Adipocyte (in vitro differentiated cells): ENCODE measurements at regions not wholly inside any gene's neighbourhood (a gene's known extent, or its start where the extent isn't known, plus 50 kb on each side); places are given as distances from the start of the nearest gene placed in this dataset.

Experiments used
- DNase-seq: peaks from one replicate; pipeline ENCODE4 v3.0.0-alpha.2; 2015; ENCODE audit warnings: low read depth
- H3K27me3 ChIP-seq: replicated peaks from 2 replicates; pipeline ENCODE4 v1.7.0; 2013; ENCODE audit warnings: mild to moderate bottlenecking, low read length, moderate library complexity; ENCODE audit not compliant: control insufficient read depth, insufficient read depth
- H3K36me3 ChIP-seq: 2 replicates; pipeline ENCODE4 v1.7.0; 2013; ENCODE audit warnings: low read length, mild to moderate bottlenecking, moderate library complexity; ENCODE audit not compliant: control insufficient read depth, insufficient read depth, severe bottlenecking
- H3K4me1 ChIP-seq: 2 replicates; pipeline ENCODE4 v1.7.0; 2013; ENCODE audit warnings: mild to moderate bottlenecking, low read length, moderate library complexity; ENCODE audit not compliant: control insufficient read depth, insufficient read depth
- H3K4me3 ChIP-seq: 2 replicates; pipeline ENCODE4 v1.7.0; 2013; ENCODE audit warnings: mild to moderate bottlenecking, low read length, moderate library complexity
- H3K9ac ChIP-seq: 2 replicates; pipeline ENCODE4 v1.7.0; 2013; ENCODE audit warnings: mild to moderate bottlenecking, low read length, moderate library complexity
- H3K9me3 ChIP-seq: 2 replicates; pipeline ENCODE4 v1.7.0; 2013; ENCODE audit warnings: mild to moderate bottlenecking, low read length, moderate library complexity; ENCODE audit not compliant: control insufficient read depth

DNA sequence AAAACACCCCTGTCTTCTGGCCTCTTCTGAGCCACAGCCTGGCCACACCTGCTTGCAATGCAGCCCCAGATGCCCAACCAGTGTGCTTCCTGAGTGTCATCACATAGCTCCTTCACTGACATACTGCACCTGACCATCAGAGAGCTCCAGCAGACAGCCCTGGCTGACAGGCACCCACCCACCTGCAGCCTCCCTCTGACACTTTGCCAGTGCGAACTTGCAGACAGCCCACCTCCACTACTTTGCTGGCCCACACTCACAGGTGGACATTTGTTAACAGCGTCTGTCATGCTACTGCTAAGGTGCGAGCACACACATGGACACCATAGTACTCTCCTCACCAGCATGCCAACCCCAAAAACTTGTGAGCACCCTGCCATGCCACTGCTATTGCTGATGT is 740.1 kb downstream of the DNAJB9 start:
- DNase-seq = no peak
- no peaks in the 10 kb centered on the region for H3K27me3 ChIP-seq
- no peak overlapping the region for H3K9ac ChIP-seq
- H3K4me3 ChIP-seq = no peak overlapping the region
- no peaks in the 10 kb centered on the region for H3K36me3 ChIP-seq
- peaks cover 25% of the 10 kb centered on the region for H3K9me3 ChIP-seq
- H3K4me1 ChIP-seq = no peaks in the 10 kb centered on the region

DNA sequence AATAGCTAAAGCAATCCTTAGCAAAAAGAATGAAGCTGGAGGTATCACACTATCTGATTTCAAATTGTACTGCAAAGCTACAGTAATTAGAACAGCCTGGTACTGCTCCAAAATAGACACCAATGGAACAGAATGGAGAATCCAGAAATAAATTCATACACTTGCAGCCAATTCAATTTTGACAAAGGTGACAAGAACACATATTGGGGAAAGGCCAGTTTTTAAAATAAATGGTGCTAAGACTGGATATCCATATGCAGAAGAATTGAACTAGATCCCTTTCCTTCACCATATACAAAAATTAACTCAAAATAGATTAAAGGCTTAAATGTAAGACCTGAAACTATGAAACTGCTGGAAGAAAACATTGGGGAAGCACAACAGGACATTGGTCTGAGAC is 748.5 kb downstream of the DNAJB9 start:
- Histone ChIP-seq H3K36me3 (no peaks in the 10 kb centered on the region), H3K4me3 (no peak overlapping the region), H3K9me3 (no peaks in the 10 kb centered on the region), H3K27me3 (no peaks in the 10 kb centered on the region), H3K4me1 (no peaks in the 10 kb centered on the region), H3K9ac (no peak overlapping the region)
- no peak for DNase-seq

DNA sequence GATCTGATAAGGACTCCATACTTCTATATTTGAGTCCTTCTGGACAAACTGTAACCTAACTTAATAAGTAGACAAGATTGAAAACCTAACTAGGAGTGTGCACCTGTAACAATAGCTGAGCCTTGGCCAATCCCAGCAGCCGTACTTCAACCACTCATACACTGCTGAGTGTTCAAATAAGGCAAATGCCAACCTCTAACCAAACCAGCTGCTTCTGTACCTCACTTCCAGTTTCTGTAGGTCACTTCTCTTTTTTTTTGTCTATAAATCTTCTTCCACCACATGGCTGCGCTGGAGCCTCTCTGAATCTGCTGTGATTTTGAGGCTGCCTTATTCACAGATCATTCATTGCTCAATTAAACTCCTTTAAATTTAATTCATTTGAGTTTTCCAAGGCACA is 753.2 kb downstream of the DNAJB9 start:
- H3K9me3 ChIP-seq = no peaks in the 10 kb centered on the region
- no peak overlapping the region for H3K4me3 ChIP-seq
- no peak for DNase-seq
- H3K9ac ChIP-seq = no peak overlapping the region
- no peaks in the 10 kb centered on the region for H3K27me3 ChIP-seq
- no peaks in the 10 kb centered on the region for H3K4me1 ChIP-seq
- no peaks in the 10 kb centered on the region for H3K36me3 ChIP-seq

DNA sequence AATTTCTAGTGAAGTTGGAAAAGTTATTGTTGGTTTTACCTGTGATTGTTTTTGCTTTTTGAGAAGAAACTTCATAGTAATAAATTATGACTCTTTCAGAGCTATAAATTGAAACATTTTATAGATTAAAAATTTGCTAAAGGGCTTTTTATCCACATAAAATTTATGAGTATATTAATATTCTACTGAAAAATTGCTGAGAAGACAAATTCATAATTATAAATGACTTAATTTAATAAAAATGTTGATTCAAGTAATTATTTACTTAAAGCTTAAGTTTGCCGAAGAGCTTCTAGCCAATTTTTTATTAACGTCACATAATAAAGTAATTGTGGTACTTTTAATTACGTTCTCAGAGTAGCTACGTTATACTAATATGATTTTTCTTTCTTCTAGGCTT is 761.7 kb downstream of the DNAJB9 start:
- Histone ChIP-seq H3K36me3 (no peaks in the 10 kb centered on the region), H3K4me3 (no peak overlapping the region), H3K9me3 (no peaks in the 10 kb centered on the region), H3K27me3 (no peaks in the 10 kb centered on the region), H3K4me1 (no peaks in the 10 kb centered on the region), H3K9ac (no peak overlapping the region)
- no peak for DNase-seq

DNA sequence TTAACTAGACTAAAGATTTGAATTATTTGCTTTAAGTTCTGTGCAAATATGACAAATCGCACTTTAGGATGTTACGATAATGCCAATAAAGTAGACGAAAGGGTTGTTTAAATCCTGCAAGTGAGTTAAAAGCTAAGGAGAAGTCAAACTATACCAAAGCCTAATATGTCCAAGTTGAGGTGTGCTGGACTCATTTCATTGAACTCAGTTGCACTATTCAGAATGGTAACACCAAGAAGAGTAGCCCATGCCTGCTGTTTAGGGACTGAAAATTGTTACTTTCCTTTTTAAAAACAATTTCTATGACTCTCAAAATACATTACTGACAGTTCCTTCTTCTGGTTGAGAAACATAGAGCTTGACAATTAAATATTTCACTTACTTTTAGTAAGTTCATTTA is 766.3 kb downstream of the DNAJB9 start:
- Histone ChIP-seq H3K9ac (no peak overlapping the region), H3K9me3 (no peaks in the 10 kb centered on the region), H3K27me3 (no peaks in the 10 kb centered on the region), H3K4me1 (no peaks in the 10 kb centered on the region), H3K36me3 (no peaks in the 10 kb centered on the region), H3K4me3 (no peak overlapping the region)
- DNase-seq = no peak

DNA sequence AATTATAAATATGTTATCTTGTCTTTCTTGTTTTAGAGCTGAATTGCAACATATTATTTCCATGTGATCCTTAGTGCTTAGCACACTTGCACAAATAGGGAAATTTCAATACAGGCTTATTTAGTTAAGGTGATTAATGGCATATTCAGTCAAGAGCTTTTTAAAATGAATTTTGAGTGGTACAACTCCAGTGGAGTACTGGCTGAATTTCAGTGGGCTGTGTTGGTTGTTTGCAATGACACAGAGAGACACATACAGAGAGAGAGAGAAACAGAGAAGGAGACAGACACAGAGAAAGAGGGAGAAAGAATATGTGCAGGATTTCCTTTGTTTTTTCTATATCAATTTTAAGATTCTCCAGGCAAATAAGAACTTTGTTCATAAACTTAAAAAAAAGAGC is 766.9 kb downstream of the DNAJB9 start:
- no peaks in the 10 kb centered on the region for H3K4me1 ChIP-seq
- no peak for DNase-seq
- no peaks in the 10 kb centered on the region for H3K36me3 ChIP-seq
- no peaks in the 10 kb centered on the region for H3K9me3 ChIP-seq
- H3K4me3 ChIP-seq = no peak overlapping the region
- H3K9ac ChIP-seq = no peak overlapping the region
- no peaks in the 10 kb centered on the region for H3K27me3 ChIP-seq

DNA sequence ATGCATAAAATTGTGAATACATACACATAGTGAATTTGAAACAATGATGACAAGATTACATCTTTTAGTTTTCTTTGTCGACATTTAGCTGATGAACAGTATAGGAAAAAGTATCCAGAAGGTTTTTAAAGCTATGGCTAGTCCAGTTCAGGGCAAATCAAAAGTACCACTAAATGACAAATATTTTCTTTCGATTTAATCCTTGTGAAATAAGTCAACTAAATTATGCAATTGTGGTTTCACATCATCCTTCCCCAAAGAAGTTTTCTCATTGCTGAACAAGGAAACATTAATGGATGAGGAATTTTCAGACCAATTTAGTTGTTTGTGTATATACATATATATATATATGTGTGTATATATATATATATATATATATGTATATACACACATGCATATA is 774.0 kb downstream of the DNAJB9 start:
- H3K4me3 ChIP-seq = no peak overlapping the region
- no peaks in the 10 kb centered on the region for H3K27me3 ChIP-seq
- no peaks in the 10 kb centered on the region for H3K36me3 ChIP-seq
- peak; percentile 5 for DNase-seq
- H3K9me3 ChIP-seq = no peaks in the 10 kb centered on the region
- H3K9ac ChIP-seq = no peak overlapping the region
- H3K4me1 ChIP-seq = peaks cover 4% of the 10 kb centered on the region

DNA sequence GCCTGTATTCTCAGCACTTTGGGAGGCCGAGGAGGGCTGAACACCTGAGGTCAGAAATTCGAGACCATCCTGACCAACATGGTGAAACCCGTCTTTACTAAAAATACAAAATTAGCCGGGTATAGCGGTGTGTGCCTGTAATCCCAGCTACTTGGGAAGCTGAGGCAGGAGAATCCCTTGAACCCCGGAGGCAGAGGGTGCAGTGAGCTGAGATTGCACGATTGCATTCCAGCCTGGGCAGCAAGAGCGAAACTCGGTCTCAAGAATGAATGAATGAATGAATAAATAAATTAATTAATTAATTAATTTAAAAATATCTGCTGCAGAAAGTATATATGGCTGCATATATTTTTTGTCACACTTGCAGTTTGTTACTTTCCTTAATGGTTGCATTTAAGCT is 781.8 kb downstream of the DNAJB9 start:
- no peaks in the 10 kb centered on the region for H3K4me1 ChIP-seq
- DNase-seq = no peak
- H3K4me3 ChIP-seq = no peak overlapping the region
- no peaks in the 10 kb centered on the region for H3K27me3 ChIP-seq
- H3K9ac ChIP-seq = no peak overlapping the region
- no peaks in the 10 kb centered on the region for H3K36me3 ChIP-seq
- no peaks in the 10 kb centered on the region for H3K9me3 ChIP-seq

DNA sequence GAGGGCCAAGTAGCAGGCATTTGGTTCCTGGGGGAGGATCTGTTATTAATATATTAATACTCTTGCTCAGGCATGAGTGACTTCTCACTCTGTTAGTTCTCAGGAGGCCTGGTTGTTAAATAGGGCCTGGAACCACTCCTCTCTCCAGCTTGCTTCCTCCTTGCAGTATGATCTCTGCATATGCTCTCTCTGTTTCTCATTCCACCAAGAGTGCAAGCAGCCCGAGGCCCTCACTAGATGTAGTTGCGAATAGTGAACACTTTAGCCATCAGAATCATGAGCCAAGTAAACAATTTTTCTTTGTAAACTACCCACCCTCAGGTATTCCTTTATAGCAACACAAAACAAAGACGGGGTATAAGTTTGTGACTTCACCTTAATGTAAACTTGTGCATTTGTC is 784.3 kb downstream of the DNAJB9 start:
- DNase-seq = no peak
- Histone ChIP-seq H3K36me3 (no peaks in the 10 kb centered on the region), H3K4me3 (no peak overlapping the region)

DNA sequence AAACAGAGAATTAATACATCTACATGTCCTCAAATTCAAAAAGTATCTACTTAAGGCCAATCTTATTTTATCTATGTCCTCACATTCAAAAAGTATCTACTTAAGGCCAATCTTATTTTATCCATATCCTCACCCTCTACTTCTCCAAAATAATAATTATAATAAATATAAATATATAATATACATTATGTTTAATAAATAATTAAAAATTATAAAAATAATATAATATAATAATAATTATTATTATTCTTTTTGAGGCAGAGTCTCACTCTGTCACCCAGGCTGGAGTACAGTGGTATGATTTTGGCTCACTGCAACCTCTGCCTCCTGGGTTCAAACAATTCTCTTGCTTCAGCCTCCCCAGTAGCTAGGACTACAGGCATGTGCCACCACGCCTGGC is 784.9 kb downstream of the DNAJB9 start:
- Histone ChIP-seq H3K4me3 (no peak overlapping the region), H3K36me3 (no peaks in the 10 kb centered on the region), H3K9ac (no peak overlapping the region), H3K27me3 (no peaks in the 10 kb centered on the region), H3K9me3 (no peaks in the 10 kb centered on the region), H3K4me1 (no peaks in the 10 kb centered on the region)
- no peak for DNase-seq

More for the DNA sequence above, 784.3 kb downstream of the DNAJB9 start:
- Histone ChIP-seq H3K9me3 (no peaks in the 10 kb centered on the region), H3K9ac (no peak overlapping the region), H3K27me3 (no peaks in the 10 kb centered on the region), H3K4me1 (no peaks in the 10 kb centered on the region)

DNA sequence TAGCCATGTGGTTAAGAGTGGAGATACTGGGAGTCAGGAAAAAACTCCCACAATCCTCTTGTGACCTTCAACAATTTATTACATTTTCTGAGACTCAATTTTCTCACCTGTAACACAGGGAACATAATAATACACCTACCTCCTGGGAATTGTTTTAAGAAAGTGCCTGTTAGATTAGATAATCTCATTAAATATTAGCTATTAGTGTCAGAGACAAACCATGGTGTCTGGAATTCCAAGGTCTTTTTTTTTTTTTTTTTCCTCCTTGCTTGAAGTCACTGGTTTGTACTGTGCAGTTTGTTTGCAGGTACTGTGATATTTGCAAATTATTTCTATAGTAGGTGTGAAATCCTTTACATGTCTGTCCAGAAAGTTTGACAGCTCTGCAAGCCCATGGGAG is 806.1 kb downstream of the DNAJB9 start:
- H3K4me1 ChIP-seq = no peaks in the 10 kb centered on the region
- no peak for DNase-seq
- no peaks in the 10 kb centered on the region for H3K9me3 ChIP-seq
- no peak overlapping the region for H3K9ac ChIP-seq
- no peaks in the 10 kb centered on the region for H3K36me3 ChIP-seq
- no peaks in the 10 kb centered on the region for H3K27me3 ChIP-seq
- H3K4me3 ChIP-seq = no peak overlapping the region

DNA sequence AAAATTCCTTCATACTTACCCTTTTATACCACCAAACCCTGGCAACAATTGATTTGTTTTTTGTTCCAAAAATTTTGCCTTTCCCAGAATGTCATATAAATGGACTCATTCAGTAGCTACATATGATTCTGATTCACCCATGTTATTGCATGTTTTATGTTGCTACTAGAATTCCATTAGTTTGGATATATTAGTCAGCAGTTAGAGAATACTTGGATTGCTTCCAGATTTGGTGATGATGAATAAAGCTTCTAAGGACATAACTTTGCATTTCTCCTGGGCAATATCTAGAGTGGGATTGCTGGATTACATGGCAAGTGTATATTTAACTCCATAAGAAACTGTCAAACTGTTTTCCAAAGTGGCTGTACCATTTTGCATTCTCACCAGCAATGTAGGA is 806.9 kb downstream of the DNAJB9 start:
- DNase-seq = no peak
- Histone ChIP-seq H3K4me1 (no peaks in the 10 kb centered on the region), H3K4me3 (no peak overlapping the region), H3K27me3 (no peaks in the 10 kb centered on the region), H3K36me3 (no peaks in the 10 kb centered on the region), H3K9me3 (no peaks in the 10 kb centered on the region), H3K9ac (no peak overlapping the region)
